ENCODE measurements at regions not wholly inside any gene's neighbourhood (a gene's known extent, or its start where the extent isn't known, plus 50 kb on each side); places are given as distances from the start of the nearest gene placed in this dataset.
"Not testable (repeated sequence)": the region's sequence is repeated elsewhere in the genome, so short reads cannot be mapped to it uniquely, and the experiment has no call there.

GRCh38 chr9:28149361-28150050 is 576.2 kb upstream of the C9orf72 start:
- H3K9me1 ChIP-seq (ENCODE audit: control insufficient read depth, extremely low read depth, insufficient read depth, low read length); dilution Hi-C loops (cut with MboI; ENCODE audit: extremely low pct_ligation_motif_present, low sequenced_read_pairs); H3K27me3 ChIP-seq (ENCODE audit: control insufficient read depth, extremely low read depth, insufficient read depth, low read length); H2AFZ ChIP-seq (ENCODE audit: control insufficient read depth, low read length); H3K27ac ChIP-seq (ENCODE audit: control insufficient read depth, insufficient read depth, low read length); DNase-seq (ENCODE audit: low read depth, low spot score); H3K9ac ChIP-seq (ENCODE audit: control insufficient read depth, extremely low read depth, insufficient read depth, low read length); H3K79me2 ChIP-seq (ENCODE audit: control insufficient read depth, insufficient read depth, low read length); FAIRE-seq; H4K20me1 ChIP-seq (ENCODE audit: control insufficient read depth, extremely low read depth, insufficient read depth, low read length); H3K4me2 ChIP-seq (ENCODE audit: control insufficient read depth, extremely low read depth, insufficient read depth, low read depth, low read length); H3K4me3 ChIP-seq (ENCODE audit: control insufficient read depth in 2 of 3, extremely low read depth in 1 of 3, insufficient read depth in 2 of 3, low read depth in 1 of 3, low read length in 3 of 3); H3K4me1 ChIP-seq (ENCODE audit: control insufficient read depth, extremely low read depth, insufficient read depth, low read length); H3K36me3 ChIP-seq (ENCODE audit: control insufficient read depth in 2 of 2, extremely low read depth in 1 of 2, insufficient read depth in 2 of 2, low read length in 2 of 2); H3K9me3 ChIP-seq (ENCODE audit: control insufficient read depth, low read depth, low read length): not testable (repeated sequence)

GRCh38 chr9:28155067-28155466 is 581.8 kb upstream of the C9orf72 start:
- Histone ChIP-seq H3K79me2 (ENCODE audit: control insufficient read depth, insufficient read depth, low read length) (no peaks in the 10 kb centered on the region), H3K27me3 (ENCODE audit: control insufficient read depth, extremely low read depth, insufficient read depth, low read length) (no peaks in the 10 kb centered on the region), H3K9me3 (ENCODE audit: control insufficient read depth, low read depth, low read length) (no peaks in the 10 kb centered on the region), H3K4me3 (ENCODE audit: control insufficient read depth in 2 of 3, extremely low read depth in 1 of 3, insufficient read depth in 2 of 3, low read depth in 1 of 3, low read length in 3 of 3) (no peak overlapping the region), H2AFZ (ENCODE audit: control insufficient read depth, low read length) (no peak overlapping the region), H3K36me3 (ENCODE audit: control insufficient read depth in 2 of 2, extremely low read depth in 1 of 2, insufficient read depth in 2 of 2, low read length in 2 of 2) (no peaks in the 10 kb centered on the region), H4K20me1 (ENCODE audit: control insufficient read depth, extremely low read depth, insufficient read depth, low read length) (no peaks in the 10 kb centered on the region), H3K9ac (ENCODE audit: control insufficient read depth, extremely low read depth, insufficient read depth, low read length) (no peak overlapping the region), H3K27ac (ENCODE audit: control insufficient read depth, insufficient read depth, low read length) (no peak overlapping the region), H3K9me1 (ENCODE audit: control insufficient read depth, extremely low read depth, insufficient read depth, low read length) (no peaks in the 10 kb centered on the region), H3K4me1 (ENCODE audit: control insufficient read depth, extremely low read depth, insufficient read depth, low read length) (no peaks in the 10 kb centered on the region), H3K4me2 (ENCODE audit: control insufficient read depth, extremely low read depth, insufficient read depth, low read depth, low read length) (no peak overlapping the region)
- dilution Hi-C loops (cut with MboI; ENCODE audit: extremely low pct_ligation_motif_present, low sequenced_read_pairs): no loop called here
- DNase-seq (ENCODE audit: low read depth, low spot score): no peak
- TF ChIP-seq CTCF (optimal IDR thresholded peaks at IDR 0.05 in 1 of 3, IDR thresholded peaks at IDR 0.05 in 1 of 3, conservative IDR thresholded peaks at IDR 0.05 in 1 of 3; ENCODE audit: extremely low read depth in 1 of 3, insufficient read depth in 2 of 3, low read length in 3 of 3): no peak
- TF ChIP-seq EZH2 (IDR thresholded peaks at IDR 0.05; ENCODE audit: low read length): no peak
- no peak for FAIRE-seq

- dilution Hi-C loops (cut with MboI; ENCODE audit: extremely low pct_ligation_motif_present, low sequenced_read_pairs): no loop called here
- DNase-seq (ENCODE audit: low read depth, low spot score) (no peak), FAIRE-seq (no peak)
- Histone ChIP-seq H3K79me2 (ENCODE audit: control insufficient read depth, insufficient read depth, low read length) (no peaks in the 10 kb centered on the region), H3K9me3 (ENCODE audit: control insufficient read depth, low read depth, low read length) (no peaks in the 10 kb centered on the region), H4K20me1 (ENCODE audit: control insufficient read depth, extremely low read depth, insufficient read depth, low read length) (no peaks in the 10 kb centered on the region), H3K4me3 (ENCODE audit: control insufficient read depth in 2 of 3, extremely low read depth in 1 of 3, insufficient read depth in 2 of 3, low read depth in 1 of 3, low read length in 3 of 3) (no peak overlapping the region), H2AFZ (ENCODE audit: control insufficient read depth, low read length) (no peak overlapping the region), H3K4me1 (ENCODE audit: control insufficient read depth, extremely low read depth, insufficient read depth, low read length) (no peaks in the 10 kb centered on the region), H3K27me3 (ENCODE audit: control insufficient read depth, extremely low read depth, insufficient read depth, low read length) (no peaks in the 10 kb centered on the region), H3K36me3 (ENCODE audit: control insufficient read depth in 2 of 2, extremely low read depth in 1 of 2, insufficient read depth in 2 of 2, low read length in 2 of 2) (no peaks in the 10 kb centered on the region), H3K4me2 (ENCODE audit: control insufficient read depth, extremely low read depth, insufficient read depth, low read depth, low read length) (no peak overlapping the region), H3K9me1 (ENCODE audit: control insufficient read depth, extremely low read depth, insufficient read depth, low read length) (no peaks in the 10 kb centered on the region), H3K27ac (ENCODE audit: control insufficient read depth, insufficient read depth, low read length) (no peak overlapping the region), H3K9ac (ENCODE audit: control insufficient read depth, extremely low read depth, insufficient read depth, low read length) (no peak overlapping the region)
- TF ChIP-seq CTCF (optimal IDR thresholded peaks at IDR 0.05 in 1 of 3, IDR thresholded peaks at IDR 0.05 in 1 of 3, conservative IDR thresholded peaks at IDR 0.05 in 1 of 3; ENCODE audit: extremely low read depth in 1 of 3, insufficient read depth in 2 of 3, low read length in 3 of 3): no peak
- TF ChIP-seq EZH2 (IDR thresholded peaks at IDR 0.05; ENCODE audit: low read length): no peak
Measured at GRCh38 chr9:28155671-28156070, 582.4 kb upstream of the C9orf72 start.

Data from keratinocyte (primary cell).